Omental fat pad (tissue), 3 donors: ENCODE measurements at regions not wholly inside any gene's neighbourhood (a gene's known extent, or its start where the extent isn't known, plus 50 kb on each side); places are given as distances from the start of the nearest gene placed in this dataset.
"Not testable (repeated sequence)": the region's sequence is repeated elsewhere in the genome, so short reads cannot be mapped to it uniquely, and the experiment has no call there.

Experiments
- ATAC-seq: fragments of 150-250 bp; one replicate; pipeline ENCODE4 v1.9.1; 2016; ENCODE audit warnings: mild to moderate bottlenecking, moderate library complexity; ENCODE audit not compliant: low FRiP score
- DNase-seq: peaks from one replicate; pipeline ENCODE4 v3.0.0-alpha.2; 2019; ENCODE audit warnings: low spot score
- TF ChIP-seq, protein P1 (sequence below), 3 donors: fragments of 450-650 bp; IDR thresholded peaks; one replicate each; pipeline ENCODE4 v1.5.1; 2016 to 2017; ENCODE audit warnings: antibody characterized with exemption in 3 of 3, mild to moderate bottlenecking in 3 of 3, moderate library complexity in 2 of 3

DNA sequence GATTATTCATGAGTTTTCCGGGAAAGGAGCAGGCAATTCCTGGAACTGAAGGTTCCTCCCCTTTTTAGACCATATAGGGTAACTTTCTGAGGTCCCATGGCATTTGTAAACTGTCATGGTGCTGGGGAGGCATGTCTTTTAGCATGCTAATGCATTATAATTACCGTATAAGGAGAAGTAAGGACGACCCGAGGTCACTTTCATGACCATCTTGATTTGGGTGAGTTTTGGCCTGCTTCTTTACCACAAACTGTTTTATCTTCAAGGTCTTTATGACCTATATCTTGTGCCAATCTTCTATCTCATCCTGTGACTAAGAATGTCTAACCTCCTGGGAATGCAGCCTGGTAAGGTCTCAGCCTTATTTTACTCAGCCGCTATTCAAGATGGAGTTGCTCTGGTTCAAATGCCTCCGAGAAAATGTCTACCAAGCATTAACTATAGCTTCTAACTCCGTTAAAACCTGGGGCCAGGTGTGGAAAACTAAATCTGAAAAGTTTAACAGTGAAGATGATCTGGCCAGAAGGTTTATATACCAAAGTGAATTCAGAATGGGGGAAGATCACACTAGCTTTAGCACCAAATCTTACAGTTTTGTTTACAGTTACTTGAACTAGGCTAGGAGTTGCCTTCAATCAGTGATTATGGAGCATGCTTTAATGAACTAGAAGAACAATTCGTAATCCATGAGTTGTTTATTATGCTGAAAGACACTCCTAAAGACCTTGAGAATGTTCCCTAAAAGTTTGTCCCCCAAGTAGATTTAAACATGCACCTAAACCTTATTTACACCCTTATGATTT lies 80.0 kb upstream of the TOP1 start:
- TF ChIP-seq, protein P1, sequence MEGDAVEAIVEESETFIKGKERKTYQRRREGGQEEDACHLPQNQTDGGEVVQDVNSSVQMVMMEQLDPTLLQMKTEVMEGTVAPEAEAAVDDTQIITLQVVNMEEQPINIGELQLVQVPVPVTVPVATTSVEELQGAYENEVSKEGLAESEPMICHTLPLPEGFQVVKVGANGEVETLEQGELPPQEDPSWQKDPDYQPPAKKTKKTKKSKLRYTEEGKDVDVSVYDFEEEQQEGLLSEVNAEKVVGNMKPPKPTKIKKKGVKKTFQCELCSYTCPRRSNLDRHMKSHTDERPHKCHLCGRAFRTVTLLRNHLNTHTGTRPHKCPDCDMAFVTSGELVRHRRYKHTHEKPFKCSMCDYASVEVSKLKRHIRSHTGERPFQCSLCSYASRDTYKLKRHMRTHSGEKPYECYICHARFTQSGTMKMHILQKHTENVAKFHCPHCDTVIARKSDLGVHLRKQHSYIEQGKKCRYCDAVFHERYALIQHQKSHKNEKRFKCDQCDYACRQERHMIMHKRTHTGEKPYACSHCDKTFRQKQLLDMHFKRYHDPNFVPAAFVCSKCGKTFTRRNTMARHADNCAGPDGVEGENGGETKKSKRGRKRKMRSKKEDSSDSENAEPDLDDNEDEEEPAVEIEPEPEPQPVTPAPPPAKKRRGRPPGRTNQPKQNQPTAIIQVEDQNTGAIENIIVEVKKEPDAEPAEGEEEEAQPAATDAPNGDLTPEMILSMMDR (IDR thresholded peaks at IDR 0.05) = no peak

DNA sequence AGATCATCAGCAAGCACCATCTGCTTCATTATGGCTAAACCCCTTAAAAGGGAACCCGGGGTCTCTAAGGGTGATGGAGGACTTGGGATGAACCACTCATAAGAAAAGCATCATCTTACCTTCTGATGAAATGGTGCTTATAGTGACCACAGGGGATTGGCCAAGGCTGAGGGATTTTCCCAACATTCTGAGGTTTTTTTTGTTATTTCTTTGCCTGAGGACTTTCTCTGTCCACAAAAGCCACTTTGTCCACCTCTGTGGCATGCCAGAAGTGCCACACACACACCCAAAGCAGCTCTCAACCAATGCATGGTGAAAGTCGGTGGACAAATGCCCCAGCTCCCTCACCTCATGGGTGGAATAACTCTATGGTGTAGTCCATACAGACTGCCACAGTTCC lies 79.3 kb upstream of the TOP1 start:
- TF ChIP-seq, protein P1 (IDR thresholded peaks at IDR 0.05) = no peak
- DNase-seq = no peak
- no peak for ATAC-seq

More for the DNA sequence above, 80.0 kb upstream of the TOP1 start:
- DNase-seq = no peak
- no peak for ATAC-seq

DNA sequence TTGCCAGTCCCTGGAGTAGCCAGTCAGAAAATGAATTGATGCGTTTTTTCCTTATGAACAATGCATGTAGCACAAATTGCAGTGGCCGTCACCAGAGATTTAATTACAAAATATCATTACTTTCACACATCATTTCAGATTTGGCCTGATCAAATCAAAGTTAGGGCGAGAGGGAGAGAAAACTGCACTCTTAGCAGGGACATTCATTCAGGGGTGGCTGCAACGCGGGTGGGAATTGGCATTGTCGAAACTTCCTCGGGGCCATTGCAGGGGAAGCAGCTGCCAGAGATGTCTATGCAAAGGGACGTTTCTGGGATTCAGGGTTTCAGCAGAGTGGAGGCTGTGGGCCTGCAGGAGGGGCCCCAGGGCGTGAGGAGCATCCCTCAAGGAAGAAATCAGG lies 76.5 kb upstream of the TOP1 start:
- DNase-seq (no peak), ATAC-seq (no peak)
- TF ChIP-seq, protein P1 (IDR thresholded peaks at IDR 0.05) = no peak

DNA sequence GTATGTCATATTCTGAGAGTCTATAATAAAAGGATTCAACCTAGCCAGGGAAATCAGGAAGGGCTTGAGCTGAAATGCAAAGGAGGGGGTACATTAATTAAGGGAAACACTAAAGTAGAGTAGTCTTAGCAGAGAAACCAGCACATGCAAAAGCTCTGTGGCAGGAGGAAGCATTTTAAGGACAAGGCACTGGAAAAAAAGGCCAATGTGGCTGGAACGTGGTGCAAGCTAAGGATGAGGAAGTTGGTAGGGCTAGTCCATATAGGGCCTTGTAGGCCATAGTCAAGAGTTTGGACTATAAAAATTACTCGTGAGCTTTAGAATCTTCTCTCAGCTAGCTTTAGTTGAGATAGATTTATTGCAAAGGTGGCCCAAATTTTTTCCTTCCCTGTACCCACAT lies 75.2 kb upstream of the TOP1 start:
- DNase-seq = no peak
- TF ChIP-seq, protein P1 (IDR thresholded peaks at IDR 0.05) = no peak
- ATAC-seq = no peak

DNA sequence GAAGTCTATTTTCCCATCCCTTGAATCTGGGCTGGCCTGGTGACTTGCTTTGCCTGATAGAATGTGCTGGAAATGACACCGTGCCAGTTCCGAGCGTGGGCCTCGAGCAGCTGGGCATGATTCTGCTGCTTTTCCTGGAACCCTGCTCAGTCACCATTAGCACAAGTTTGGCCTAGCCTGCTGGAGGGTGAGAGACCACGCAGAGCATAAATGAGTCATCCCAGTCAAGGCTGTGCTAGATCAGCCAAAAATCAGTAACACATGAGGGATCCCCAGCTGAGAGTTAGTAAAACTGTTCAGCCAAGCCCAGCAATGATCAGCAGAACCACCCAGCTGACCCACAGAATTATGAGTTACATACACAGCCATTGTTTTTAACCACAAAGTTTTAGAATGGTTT lies 74.8 kb upstream of the TOP1 start:
- DNase-seq (no peak), ATAC-seq (no peak)
- TF ChIP-seq, protein P1 (IDR thresholded peaks at IDR 0.05) = no peak

DNA sequence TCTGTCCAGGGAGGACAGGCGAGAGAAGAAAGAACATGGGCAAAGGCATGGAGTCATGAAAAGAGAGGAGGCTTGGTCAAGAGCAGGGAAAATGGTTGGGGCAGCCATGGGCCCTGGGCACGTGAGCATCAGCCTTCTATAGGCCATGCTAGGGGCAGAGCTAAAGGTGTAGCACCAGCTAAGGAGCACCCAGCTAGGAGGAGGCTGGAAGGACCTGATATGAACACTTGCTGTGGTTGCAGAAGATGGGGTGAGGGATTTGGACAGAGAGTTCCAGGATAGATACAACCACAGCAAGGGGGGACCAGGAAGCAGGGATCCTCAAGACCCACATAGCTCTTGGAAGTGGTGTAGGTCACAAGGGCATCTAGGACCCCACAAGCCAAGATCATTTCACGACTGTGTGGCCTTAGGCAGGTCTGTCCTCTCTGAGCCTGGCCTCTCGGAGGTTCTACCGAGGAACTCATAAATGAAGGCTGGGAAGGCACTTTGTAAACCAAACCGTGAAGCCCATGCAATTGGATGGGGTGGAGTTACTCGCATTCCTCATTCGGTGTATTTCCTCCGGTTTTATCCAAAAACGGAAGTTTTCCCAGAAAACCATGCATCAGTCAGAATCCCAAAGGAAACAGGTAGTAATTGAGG lies 74.0 kb upstream of the TOP1 start:
- ATAC-seq = no peak
- no peak for DNase-seq
- TF ChIP-seq, protein P1 (IDR thresholded peaks at IDR 0.05) = no peak

DNA sequence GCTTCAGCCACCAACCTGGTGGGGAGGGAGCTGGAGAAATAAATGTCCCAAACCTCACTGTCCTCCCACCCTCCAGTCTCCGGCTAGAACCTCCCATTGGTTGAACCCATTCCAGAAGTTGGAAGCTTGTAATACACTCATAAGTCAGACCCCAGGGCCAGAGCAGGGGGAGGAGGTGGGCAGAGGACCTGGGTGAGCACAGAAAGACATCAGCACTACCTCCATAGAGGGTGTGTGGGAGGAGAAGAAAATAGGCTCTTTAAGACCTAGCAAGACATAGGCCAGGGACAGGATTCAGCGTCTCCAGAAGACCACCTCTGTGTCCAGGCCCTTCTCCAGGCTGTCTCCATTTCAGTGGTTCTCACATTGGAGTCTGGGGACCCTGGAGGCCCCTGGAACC lies 73.3 kb upstream of the TOP1 start:
- ATAC-seq = no peak
- DNase-seq = no peak
- TF ChIP-seq, protein P1 (IDR thresholded peaks at IDR 0.05) = no peak

DNA sequence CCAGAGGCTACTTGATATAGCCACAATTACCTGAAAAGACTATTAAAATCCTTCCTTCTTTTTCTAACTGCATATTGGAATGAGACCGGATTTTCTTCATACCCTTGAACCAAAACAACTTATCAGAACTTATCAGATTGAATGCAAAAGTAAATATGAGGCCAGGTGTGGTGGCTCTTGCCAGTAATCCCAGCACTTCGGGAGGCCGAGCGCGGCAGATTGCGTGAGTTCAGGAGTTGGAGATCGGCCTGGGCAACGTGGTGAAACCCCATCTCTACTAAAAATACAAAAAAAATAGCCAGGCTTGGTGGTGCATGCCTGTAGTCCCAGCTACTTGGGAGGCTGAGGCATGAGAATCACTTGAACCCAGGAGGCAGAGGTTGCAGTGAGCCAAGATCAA lies 72.8 kb upstream of the TOP1 start:
- not testable (repeated sequence) for DNase-seq, ATAC-seq
